GM18867 (cell line): ENCODE measurements at regions not wholly inside any gene's neighbourhood (a gene's known extent, or its start where the extent isn't known, plus 50 kb on each side); places are given as distances from the start of the nearest gene placed in this dataset.

ENCODE experiments used
- ATAC-seq: cut with Tn5 transposase; IDR thresholded peaks from one replicate; pipeline ENCODE4 v1.9.1; 2021; ENCODE audit warnings: mild to moderate bottlenecking, moderate library complexity; ENCODE audit not compliant: unreplicated experiment

GRCh38 chr3:18740631-18741583 is 315.8 kb upstream of the SATB1 start:
- peak; percentile 87 for ATAC-seq

GRCh38 chr3:18739099-18739433 is 313.9 kb upstream of the SATB1 start:
- ATAC-seq, result peak; percentile 39

GRCh38 chr3:18738393-18739098 is 313.4 kb upstream of the SATB1 start:
- no peak for ATAC-seq

- ATAC-seq, result no peak
Observed at GRCh38 chr3:18735005-18735404, 309.9 kb upstream of the SATB1 start.

GRCh38 chr3:18734309-18734708 is 309.2 kb upstream of the SATB1 start:
- ATAC-seq, result no peak

- ATAC-seq, result no peak
Observed at GRCh38 chr3:18732474-18732873, 307.3 kb upstream of the SATB1 start.

GRCh38 chr3:18730491-18730890 is 305.4 kb upstream of the SATB1 start:
- no peak for ATAC-seq

- no peak for ATAC-seq
Observed at GRCh38 chr3:18729671-18730070, 304.5 kb upstream of the SATB1 start.

- no peak for ATAC-seq
Observed at GRCh38 chr3:18725668-18726407, 300.7 kb upstream of the SATB1 start.

- ATAC-seq, result no peak
Observed at GRCh38 chr3:18724456-18724855, 299.3 kb upstream of the SATB1 start.

GRCh38 chr3:18723206-18723810 is 298.2 kb upstream of the SATB1 start:
- no peak for ATAC-seq

- no peak for ATAC-seq
Observed at GRCh38 chr3:18720543-18720942, 295.4 kb upstream of the SATB1 start.

- peak; percentile 50 for ATAC-seq
Observed at GRCh38 chr3:18717598-18717997, 292.5 kb upstream of the SATB1 start.

- no peak for ATAC-seq
Observed at GRCh38 chr3:18716821-18717220, 291.7 kb upstream of the SATB1 start.

- no peak for ATAC-seq
Observed at GRCh38 chr3:18716101-18716500, 291.0 kb upstream of the SATB1 start.

GRCh38 chr3:18715208-18715607 is 290.1 kb upstream of the SATB1 start:
- ATAC-seq, result no peak

- no peak for ATAC-seq
Observed at GRCh38 chr3:18713577-18713951, 288.4 kb upstream of the SATB1 start.

- no peak for ATAC-seq
Observed at GRCh38 chr3:18712713-18713576, 287.8 kb upstream of the SATB1 start.

GRCh38 chr3:18704326-18704725 is 279.2 kb upstream of the SATB1 start:
- no peak for ATAC-seq

- no peak for ATAC-seq
Observed at GRCh38 chr3:18703798-18704197, 278.7 kb upstream of the SATB1 start.
